Right lung (tissue), 2 donors: ENCODE measurements at regions not wholly inside any gene's neighbourhood (a gene's known extent, or its start where the extent isn't known, plus 50 kb on each side); places are given as distances from the start of the nearest gene placed in this dataset.
"Not testable (repeated sequence)": the region's sequence is repeated elsewhere in the genome, so short reads cannot be mapped to it uniquely, and the experiment has no call there.

Experiments used
- DNase-seq, 2 donors: peaks; one replicate each; pipeline ENCODE4 v3.0.0-alpha.2; 2013

- no peak for DNase-seq
Measured at GRCh38 chr2:12539776-12540562, 176.8 kb upstream of the TRIB2 start.

GRCh38 chr2:12543076-12543977 lies 173.4 kb upstream of the TRIB2 start:
- no peak for DNase-seq

- DNase-seq, result peak in 1 of 2 donors; percentile 8
Measured at GRCh38 chr2:12543978-12544558, 172.7 kb upstream of the TRIB2 start.

GRCh38 chr2:12547566-12548170 lies 169.1 kb upstream of the TRIB2 start:
- DNase-seq, result no peak

GRCh38 chr2:12548906-12549305 lies 167.8 kb upstream of the TRIB2 start:
- DNase-seq, result no peak

GRCh38 chr2:12549641-12550040 lies 167.1 kb upstream of the TRIB2 start:
- no peak for DNase-seq

- no peak for DNase-seq
Measured at GRCh38 chr2:12552092-12552491, 164.6 kb upstream of the TRIB2 start.

GRCh38 chr2:12554224-12555011 lies 162.3 kb upstream of the TRIB2 start:
- DNase-seq, result no peak

GRCh38 chr2:12555012-12555645 lies 161.6 kb upstream of the TRIB2 start:
- DNase-seq, result no peak

- no peak for DNase-seq
Measured at GRCh38 chr2:12556762-12557161, 160.0 kb upstream of the TRIB2 start.

- DNase-seq, result no peak
Measured at GRCh38 chr2:12557688-12558087, 159.0 kb upstream of the TRIB2 start.

GRCh38 chr2:12558519-12558918 lies 158.2 kb upstream of the TRIB2 start:
- no peak for DNase-seq

- DNase-seq, result no peak
Measured at GRCh38 chr2:12560618-12561017, 156.1 kb upstream of the TRIB2 start.

- no peak for DNase-seq
Measured at GRCh38 chr2:12567411-12567810, 149.3 kb upstream of the TRIB2 start.

- not testable (repeated sequence) for DNase-seq
Measured at GRCh38 chr2:12569510-12569909, 147.2 kb upstream of the TRIB2 start.

GRCh38 chr2:12569929-12570328 lies 146.8 kb upstream of the TRIB2 start:
- DNase-seq, result not testable (repeated sequence)

- DNase-seq, result peak in 1 of 2 donors; percentile 11
Measured at GRCh38 chr2:12577091-12577490, 139.6 kb upstream of the TRIB2 start.

- DNase-seq, result no peak
Measured at GRCh38 chr2:12577567-12578253, 139.0 kb upstream of the TRIB2 start.

- no peak for DNase-seq
Measured at GRCh38 chr2:12579018-12579417, 137.7 kb upstream of the TRIB2 start.

- no peak for DNase-seq
Measured at GRCh38 chr2:12584338-12584737, 132.4 kb upstream of the TRIB2 start.
